Astrocyte (in vitro differentiated cells and primary cell): ENCODE measurements at regions not wholly inside any gene's neighbourhood (a gene's known extent, or its start where the extent isn't known, plus 50 kb on each side); places are given as distances from the start of the nearest gene placed in this dataset.

Experiments
- EZH2 ChIP-seq: IDR thresholded peaks from 2 replicates; pipeline ENCODE4 v1.6.1; 2012; ENCODE audit warnings: mild to moderate bottlenecking, low read length, inconsistent platforms; ENCODE audit not compliant: insufficient read depth
- TF ChIP-seq, protein P1 (sequence below): IDR thresholded peaks from 2 replicates; pipeline ENCODE4 v1.5.1; 2011; ENCODE audit warnings: low read depth, mild to moderate bottlenecking, inconsistent platforms, low read length, moderate library complexity; ENCODE audit not compliant: insufficient read depth

DNA sequence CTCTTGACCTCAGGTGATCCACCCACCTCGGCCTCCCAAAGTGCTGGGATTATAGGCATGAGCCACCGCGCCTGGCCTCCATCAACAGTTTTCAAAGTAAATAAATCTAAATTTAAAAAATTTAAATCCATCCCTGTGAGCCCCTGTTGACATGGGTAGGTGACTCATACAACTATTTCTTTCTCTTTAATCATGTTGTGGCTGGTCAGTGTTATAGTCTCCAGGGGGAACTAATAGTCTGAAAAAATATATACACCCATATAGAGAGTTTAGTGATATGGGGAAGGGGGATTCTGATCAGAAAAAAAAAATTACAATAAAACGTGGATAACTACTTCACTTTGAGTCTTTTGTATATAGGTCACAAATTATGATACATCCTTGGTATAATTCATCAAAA, 159.2 kb downstream of the ZNF608 start:
- TF ChIP-seq, protein P1, sequence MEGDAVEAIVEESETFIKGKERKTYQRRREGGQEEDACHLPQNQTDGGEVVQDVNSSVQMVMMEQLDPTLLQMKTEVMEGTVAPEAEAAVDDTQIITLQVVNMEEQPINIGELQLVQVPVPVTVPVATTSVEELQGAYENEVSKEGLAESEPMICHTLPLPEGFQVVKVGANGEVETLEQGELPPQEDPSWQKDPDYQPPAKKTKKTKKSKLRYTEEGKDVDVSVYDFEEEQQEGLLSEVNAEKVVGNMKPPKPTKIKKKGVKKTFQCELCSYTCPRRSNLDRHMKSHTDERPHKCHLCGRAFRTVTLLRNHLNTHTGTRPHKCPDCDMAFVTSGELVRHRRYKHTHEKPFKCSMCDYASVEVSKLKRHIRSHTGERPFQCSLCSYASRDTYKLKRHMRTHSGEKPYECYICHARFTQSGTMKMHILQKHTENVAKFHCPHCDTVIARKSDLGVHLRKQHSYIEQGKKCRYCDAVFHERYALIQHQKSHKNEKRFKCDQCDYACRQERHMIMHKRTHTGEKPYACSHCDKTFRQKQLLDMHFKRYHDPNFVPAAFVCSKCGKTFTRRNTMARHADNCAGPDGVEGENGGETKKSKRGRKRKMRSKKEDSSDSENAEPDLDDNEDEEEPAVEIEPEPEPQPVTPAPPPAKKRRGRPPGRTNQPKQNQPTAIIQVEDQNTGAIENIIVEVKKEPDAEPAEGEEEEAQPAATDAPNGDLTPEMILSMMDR, result no peak
- TF ChIP-seq EZH2, result no peak
